ENCODE measurements at regions not wholly inside any gene's neighbourhood (a gene's known extent, or its start where the extent isn't known, plus 50 kb on each side); places are given as distances from the start of the nearest gene placed in this dataset.

GRCh38 chr13:69461397-69461796 is 646.2 kb upstream of the ATXN8OS start:
- TF ChIP-seq POLR2A (IDR thresholded peaks at IDR 0.05; ENCODE audit: low read depth, low read length) (no peak), POLR2AphosphoS5 (IDR thresholded peaks at IDR 0.05; ENCODE audit: low read depth, low read length) (no peak), SPI1 (IDR thresholded peaks at IDR 0.05; ENCODE audit: low read depth, low read length) (no peak), TAF1 (IDR thresholded peaks at IDR 0.05; ENCODE audit: low read depth, low read length) (no peak), POU2F2 (IDR thresholded peaks at IDR 0.05; ENCODE audit: low read depth, low read length) (no peak)
